ENCODE measurements at regions not wholly inside any gene's neighbourhood (a gene's known extent, or its start where the extent isn't known, plus 50 kb on each side); places are given as distances from the start of the nearest gene placed in this dataset.

- no peak for TF ChIP-seq POLR2A (IDR thresholded peaks at IDR 0.05; ENCODE audit: low read depth, low read length)
- no peak for TF ChIP-seq TAF1 (IDR thresholded peaks at IDR 0.05; ENCODE audit: low read depth, low read length)
- TF ChIP-seq POU2F2 (IDR thresholded peaks at IDR 0.05; ENCODE audit: low read depth, low read length) = no peak
- no peak for TF ChIP-seq PAX5 (IDR thresholded peaks at IDR 0.05; ENCODE audit: insufficient read depth, low read length, severe bottlenecking)
- no peak for TF ChIP-seq POLR2AphosphoS5 (IDR thresholded peaks at IDR 0.05; ENCODE audit: low read depth, low read length)
Measured at GRCh38 chr3:106552351-106553043, 683.7 kb upstream of the CBLB start.

All from GM12891 (cell line).